GM13977 (cell line): ENCODE measurements at regions not wholly inside any gene's neighbourhood (a gene's known extent, or its start where the extent isn't known, plus 50 kb on each side); places are given as distances from the start of the nearest gene placed in this dataset.

Experiments used
- DNase-seq: peaks from one replicate; pipeline ENCODE4 v3.0.0; 2012; ENCODE audit warnings: low spot score
- in situ Hi-C: fragments of 300-500 bp; cut with MboI; formaldehyde crosslinking; loops from one replicate; pipeline ENCODE4 v1.12.0; 2022; ENCODE audit warnings: low sequenced_read_pairs, low pct_unique_long_range_greater_than_20kb, mixed read lengths, inconsistent platforms; ENCODE audit not compliant: unreplicated experiment
- TF ChIP-seq, protein P1 (sequence below): IDR thresholded peaks from 2 replicates; pipeline ENCODE4 v1.5.1; 2012; ENCODE audit warnings: mild to moderate bottlenecking, control low read depth; ENCODE audit not compliant: insufficient read depth; ENCODE audit errors: extremely low read depth, missing control alignments

DNA sequence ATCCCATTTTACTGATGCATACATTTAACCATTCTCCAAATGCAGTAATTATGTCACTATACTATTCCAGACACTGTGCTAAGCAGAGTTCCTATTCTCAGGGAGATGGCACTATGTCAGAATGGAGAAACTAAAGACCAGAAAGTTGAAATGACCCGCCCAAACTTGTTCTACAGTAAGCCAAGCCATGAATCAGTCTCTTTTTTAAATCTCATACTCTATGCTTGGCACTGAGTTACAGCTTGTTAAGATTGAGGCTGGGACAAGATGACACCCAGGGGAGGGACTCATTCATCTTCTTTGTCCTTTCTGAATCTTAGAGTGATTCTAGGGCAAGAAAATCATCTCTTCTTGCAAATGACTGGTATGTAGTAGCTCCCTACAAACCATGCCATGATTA is 247.0 kb upstream of the CCL2 start:
- in situ Hi-C loops, result no loop called here
- no peak for DNase-seq
- TF ChIP-seq, protein P1, sequence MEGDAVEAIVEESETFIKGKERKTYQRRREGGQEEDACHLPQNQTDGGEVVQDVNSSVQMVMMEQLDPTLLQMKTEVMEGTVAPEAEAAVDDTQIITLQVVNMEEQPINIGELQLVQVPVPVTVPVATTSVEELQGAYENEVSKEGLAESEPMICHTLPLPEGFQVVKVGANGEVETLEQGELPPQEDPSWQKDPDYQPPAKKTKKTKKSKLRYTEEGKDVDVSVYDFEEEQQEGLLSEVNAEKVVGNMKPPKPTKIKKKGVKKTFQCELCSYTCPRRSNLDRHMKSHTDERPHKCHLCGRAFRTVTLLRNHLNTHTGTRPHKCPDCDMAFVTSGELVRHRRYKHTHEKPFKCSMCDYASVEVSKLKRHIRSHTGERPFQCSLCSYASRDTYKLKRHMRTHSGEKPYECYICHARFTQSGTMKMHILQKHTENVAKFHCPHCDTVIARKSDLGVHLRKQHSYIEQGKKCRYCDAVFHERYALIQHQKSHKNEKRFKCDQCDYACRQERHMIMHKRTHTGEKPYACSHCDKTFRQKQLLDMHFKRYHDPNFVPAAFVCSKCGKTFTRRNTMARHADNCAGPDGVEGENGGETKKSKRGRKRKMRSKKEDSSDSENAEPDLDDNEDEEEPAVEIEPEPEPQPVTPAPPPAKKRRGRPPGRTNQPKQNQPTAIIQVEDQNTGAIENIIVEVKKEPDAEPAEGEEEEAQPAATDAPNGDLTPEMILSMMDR, result no peak

DNA sequence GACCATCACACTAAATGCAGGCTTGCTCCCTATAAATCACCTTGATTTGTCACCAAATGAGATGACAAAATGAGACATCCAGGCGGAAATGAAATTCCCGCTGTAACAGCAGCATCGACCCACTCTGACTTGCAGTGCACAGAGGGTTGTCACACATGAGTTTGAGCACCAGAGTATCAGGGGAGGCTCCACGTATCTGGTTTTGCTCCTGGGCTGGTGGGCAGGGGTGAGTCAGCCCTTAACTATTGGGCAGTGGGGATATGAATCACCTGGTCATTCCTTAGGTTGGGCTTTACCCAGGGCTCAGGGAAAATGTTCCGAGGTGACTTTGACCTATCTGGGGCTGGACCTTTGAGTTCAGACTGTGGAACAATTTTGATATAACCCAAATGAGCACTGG is 245.2 kb upstream of the CCL2 start:
- TF ChIP-seq, protein P1, result no peak
- in situ Hi-C loops, result no loop called here
- DNase-seq, result no peak

DNA sequence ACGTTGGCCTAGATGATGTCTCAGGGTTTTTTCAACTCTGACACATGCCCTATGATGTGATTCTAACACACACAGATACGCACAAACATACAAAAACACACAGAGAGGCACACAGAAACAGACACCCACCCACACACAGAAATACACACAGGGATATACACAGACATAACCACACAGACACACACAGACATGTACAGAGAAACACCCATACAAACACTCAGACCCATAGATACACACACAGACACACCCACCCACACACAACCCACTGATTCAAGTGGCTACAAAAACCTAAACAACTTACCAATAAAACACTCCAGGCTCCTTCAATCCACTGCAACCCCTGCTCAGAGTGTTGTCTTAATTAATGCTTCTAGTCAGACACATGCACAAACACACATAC is 244.6 kb upstream of the CCL2 start:
- TF ChIP-seq, protein P1, result no peak
- no peak for DNase-seq
- in situ Hi-C loops, result no loop called here

DNA sequence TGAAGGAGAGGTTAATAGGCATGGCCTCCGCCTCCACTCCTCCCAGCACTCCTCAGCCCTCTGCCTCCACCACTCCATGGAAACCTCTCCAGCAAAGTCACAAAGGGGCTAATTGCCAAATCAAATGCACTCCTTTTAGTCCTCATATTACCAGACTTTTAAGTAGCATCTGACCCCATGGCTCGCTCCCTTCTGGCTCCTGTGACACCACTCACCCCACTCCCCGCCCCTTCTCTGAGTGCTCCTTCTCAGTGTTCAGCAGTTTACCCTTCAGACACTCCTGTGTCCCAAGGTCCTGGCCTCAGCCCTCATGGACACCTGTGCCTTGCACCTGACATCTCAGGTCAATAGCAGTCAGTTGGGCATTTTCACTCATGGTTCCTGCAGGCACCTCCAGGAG is 243.5 kb upstream of the CCL2 start:
- TF ChIP-seq, protein P1, result no peak
- DNase-seq, result no peak
- in situ Hi-C loops, result no loop called here

DNA sequence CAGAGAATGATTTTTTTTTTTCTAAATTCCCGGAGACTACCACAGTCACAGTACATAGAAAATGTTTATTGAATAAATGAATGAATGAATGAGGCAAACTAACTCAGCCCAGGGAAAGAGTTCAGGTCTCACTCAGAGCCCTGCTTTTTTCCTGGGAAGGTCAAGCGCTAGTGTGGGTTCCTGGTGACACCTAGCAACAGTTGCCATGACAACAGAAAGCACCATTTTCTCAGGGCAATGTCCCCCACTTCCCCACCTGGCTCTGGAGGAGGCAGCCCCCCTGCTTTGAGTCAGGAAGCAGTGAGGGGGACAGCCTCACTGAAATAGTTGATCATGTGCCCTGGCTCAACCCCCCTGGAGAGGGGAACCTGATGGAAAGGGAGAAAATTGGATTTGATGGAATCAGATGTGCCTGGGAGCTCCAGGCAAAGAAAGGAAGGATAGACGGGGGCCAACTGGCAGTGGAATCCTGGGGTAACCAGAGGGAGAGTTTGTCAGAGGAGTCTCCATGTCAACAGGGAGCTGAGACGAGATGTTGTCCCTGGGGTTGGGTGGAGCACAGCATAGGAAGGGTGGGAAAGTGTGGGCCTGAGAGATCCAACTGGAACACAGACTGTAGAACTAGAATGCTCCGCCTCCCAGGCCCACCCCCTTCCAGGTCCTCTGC is 242.2 kb upstream of the CCL2 start:
- in situ Hi-C loops, result no loop called here
- TF ChIP-seq, protein P1, result no peak
- DNase-seq, result no peak

DNA sequence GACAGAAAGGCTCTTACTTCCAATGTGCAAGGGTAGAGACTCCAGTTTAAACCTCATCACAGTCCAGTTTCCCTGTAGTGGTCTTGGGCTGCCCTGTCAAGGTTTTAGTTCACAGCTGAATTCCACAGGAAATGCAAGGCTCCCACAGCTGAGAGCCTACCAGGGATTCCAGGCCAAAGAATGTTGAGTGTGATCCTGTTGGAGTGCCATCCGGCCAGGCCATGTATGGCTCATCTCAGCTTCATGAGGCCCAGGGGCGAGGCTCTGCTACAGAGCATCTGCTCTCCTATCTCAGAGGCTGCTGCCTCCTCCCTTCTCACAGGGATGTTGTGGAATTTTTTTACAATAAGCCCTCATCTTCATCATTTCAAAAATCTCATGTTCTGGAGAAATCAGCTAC is 239.8 kb upstream of the CCL2 start:
- in situ Hi-C loops, result no loop called here
- no peak for DNase-seq
- TF ChIP-seq, protein P1, result no peak

DNA sequence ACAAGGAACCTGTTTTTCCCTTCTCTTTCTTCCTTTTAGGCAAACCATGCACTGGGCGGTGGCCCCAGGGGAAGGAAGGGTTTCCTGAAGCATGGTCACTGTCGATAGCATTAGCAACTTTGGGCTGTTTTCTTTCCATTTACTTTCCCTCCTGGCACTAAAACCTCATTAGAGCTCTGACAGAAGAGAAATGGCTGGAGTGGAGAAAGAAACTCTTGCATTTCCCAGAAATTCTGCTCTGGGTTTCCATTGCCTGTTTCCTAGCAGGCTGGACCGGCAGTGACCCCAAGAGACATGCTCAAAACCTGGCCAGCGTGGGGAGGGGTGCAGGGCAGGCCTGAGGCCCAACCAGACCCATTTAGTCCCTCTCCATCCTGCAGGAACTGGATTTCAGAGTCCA is 230.7 kb upstream of the CCL2 start:
- TF ChIP-seq, protein P1, result no peak
- in situ Hi-C loops, result no loop called here
- no peak for DNase-seq
